NCI-H345 (cell line): ENCODE measurements at regions not wholly inside any gene's neighbourhood (a gene's known extent, or its start where the extent isn't known, plus 50 kb on each side); places are given as distances from the start of the nearest gene placed in this dataset.

ENCODE experiments used
- DNase-seq: peaks from one replicate; lab custom pipeline; 2025; lab: John Stamatoyannopoulos, UW

DNA sequence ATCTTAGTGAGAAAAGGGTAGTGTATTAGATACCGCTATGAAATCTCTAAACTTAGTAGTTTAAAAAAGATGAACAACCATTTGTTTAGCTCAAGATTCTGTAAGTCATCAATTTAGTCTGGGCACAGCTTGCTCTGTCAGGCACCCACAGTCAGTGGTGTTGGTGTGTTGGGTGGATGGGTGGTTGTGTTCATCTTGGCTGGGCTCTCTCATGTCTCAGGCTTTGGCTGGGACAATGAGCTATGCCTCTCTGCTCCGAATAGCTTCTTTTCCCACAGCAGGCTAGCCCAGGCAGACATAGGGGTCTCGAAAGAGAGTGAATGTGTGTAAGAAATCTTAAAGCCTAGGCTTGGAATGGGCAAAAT is 127.0 kb upstream of the GATB start:
- DNase-seq = no peak

DNA sequence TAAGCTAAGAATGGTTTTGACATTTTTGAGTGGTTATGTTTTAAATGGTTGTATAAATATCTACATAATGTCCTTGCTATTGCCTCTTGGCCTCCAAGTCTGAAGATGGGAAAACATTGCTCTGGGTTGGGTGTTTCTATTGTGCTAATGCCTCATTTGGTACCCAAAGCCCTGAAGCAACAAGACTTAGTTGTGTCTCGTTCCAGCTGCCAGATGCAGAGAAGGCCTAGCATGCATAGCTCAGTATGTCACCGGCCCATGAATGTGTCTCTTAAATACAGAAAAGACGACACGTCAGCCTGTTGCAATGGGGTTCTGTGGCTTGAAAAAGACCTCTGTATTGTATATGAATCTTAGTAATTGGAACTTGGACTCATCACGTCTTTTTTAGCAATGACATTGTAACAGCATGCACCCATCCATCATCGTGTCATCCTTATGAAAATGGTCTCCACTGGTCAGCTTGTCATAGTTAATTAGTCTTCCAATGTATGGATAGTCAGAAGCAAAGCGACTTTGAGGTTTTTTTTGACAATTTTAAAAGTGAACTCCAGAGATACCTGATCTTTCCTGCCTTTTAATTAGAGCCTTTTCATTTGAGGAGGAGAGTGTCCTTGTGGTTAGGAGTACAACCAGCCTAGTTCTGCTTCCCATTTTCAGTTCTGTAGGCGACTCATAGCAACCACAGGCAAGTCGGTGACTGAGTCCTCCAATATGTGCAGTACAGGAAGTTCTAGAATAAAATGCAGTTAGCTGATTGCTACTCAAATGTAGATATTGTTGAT is 126.4 kb upstream of the GATB start:
- DNase-seq = no peak

DNA sequence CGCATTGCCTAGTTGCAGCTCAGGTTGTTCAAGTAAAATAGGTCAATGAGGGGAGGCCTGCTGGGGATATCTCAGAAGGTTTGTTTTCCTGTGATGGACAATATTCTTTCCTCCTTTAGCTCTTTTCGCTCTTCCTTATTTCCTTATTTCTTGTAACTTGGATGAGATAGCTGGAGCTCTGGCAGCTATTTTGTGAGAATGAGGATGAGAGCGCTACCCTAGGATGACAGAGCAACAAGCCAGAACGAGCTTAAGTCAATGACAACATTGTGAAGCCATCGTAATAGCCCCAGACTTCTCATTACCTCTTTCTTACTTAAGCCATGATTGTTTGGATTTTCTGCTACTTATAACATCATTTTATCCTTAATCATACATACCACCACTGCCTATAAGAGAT is 124.3 kb upstream of the GATB start:
- DNase-seq = no peak

DNA sequence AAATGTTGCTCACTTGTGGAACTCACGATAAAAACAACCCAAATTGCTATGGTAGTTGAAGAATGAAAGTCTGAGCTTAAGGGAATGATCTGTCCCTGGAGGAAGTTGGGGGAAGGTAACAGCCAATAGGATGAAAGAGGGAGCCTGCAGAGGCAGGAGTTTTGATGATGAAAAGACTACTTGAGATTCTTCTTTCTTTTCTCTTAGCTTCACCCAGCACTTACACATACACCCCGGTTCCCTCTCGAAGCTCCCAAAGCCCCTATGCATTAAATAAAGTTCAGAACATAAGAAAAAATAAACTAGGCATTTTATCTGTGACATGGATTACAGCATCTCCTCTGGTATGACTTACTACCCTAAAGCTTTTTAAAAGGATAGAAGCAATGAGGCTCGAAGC is 122.9 kb upstream of the GATB start:
- no peak for DNase-seq

DNA sequence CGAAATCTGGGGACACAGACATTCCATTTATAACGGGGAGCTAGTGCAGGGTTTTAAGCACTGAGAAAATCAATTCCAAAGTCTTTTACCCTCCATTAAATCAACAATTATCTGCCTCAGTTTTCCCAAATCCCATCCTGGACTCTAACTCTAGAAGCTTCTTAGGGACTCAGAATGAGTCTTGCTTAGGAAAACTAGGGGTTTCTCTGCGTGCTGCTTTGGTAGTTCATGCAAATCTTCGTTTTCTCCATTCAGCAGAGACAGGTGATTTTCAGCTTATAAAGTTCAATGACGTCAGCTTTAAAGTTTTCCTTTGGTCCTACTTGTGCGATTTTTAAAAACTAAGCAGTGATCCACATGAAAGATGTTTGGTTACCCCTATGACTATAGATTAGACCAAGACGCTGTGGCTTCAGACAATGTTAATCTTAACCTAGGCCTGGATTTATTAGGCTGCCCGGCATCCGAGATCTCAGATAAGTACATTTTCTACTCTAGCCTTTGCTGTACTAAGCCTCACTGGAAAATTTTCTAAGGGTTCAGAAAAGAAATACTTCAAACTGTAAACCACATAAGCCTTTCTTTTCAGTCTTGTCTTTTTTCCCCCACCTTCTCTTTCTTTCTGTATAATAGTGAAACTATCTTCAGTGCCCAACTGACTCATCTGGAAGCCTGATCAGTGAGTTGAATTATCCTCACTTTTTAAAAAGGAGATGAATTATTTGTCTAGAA is 121.4 kb upstream of the GATB start:
- no peak for DNase-seq

DNA sequence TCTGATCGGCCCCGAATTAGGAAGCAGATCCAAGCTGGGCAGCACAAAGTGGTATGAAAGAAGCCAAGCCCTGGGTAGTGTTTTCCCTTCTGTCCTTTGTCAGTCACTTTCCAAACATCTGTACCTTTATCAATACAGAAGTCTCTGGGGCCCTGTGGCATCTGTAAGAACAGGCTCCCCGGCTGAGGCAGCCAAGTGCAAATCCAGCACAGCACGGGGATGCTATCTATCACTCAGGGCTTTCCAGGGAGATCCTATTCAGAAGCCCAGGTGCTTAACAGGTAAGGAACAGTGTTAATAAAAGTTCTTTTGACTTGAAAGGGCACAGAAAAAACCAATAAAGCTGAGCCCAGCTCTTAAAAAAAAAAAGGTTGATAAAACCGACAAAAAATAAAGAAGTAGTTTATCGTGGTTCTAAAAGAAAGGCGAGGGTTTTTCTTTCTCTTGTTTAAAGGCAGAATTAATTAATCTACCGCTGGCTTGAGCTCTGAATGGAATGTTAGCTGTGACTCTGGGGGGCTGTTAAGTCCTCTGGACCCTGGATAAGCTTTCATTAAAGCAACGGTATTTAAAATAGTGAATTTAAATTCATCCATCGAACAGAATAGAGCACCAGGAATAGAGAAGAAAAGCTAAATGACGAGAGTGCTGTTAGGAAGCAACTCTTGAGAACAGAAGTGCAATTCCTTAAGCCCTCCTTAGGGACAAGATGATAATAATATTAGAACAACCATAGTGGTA is 119.1 kb upstream of the GATB start:
- no peak for DNase-seq

DNA sequence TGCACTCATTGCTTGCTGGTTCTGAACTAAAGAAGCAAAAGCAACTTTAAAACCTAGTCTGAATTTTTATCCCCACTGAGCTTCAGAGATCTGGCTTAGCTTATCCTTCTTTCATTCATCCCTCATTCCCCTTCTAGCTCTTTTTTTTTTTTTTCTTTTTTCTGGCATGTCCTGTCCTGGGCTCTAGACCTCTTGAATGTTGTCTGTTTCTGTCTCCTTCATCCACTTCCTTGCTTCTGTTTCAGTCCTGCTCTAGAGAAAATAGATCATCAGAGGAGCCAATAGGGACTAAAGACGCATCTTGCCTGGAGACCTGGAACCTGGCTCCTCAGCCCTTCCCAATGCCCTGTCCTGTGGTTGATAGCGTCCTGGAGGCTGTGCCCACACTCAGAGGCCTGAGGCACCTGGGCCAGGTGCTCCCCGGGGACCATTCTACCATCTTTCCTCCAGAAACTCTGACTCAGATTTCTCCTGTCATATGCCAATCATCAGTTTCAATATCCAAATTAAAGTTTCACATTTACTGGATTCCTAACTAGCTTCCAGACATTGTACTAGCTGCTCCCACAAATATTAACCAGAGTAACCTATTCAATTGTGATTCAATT is 115.7 kb upstream of the GATB start:
- DNase-seq = no peak

DNA sequence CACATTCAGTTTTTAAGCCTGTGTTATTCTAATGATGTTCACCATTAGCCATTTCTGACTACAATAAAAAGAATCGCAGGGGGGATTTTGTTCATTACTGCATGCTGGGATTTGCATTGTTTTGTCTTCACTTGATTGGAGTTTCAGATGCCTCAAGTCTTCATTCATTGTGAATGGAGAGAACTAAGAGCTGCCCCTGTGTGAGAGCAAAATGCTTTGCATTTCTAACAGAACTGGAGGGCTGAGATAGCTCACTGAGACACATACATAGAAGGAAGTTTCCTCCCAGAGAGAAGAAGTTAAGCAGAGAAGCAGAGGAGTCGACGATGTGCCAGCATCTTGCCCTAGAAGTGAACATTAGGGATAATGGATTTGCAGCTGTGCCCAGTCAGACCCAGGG is 113.5 kb upstream of the GATB start:
- DNase-seq = no peak

DNA sequence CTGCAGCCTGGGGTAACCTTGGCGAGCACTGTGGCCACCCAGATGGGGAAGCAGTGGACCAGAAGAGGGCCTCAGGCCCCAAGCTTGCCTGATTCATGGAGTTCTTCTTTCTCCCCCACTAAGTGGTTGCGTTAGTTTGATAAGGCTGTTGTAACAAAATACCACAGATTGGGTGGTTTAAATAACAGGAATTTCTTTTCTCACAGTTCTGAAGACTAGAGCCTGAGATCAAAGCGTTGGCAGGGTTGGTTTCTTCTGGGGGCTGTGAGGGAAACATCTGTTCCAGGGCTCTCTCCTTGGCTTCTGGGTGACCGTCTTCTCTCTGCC is 105.7 kb upstream of the GATB start:
- no peak for DNase-seq

DNA sequence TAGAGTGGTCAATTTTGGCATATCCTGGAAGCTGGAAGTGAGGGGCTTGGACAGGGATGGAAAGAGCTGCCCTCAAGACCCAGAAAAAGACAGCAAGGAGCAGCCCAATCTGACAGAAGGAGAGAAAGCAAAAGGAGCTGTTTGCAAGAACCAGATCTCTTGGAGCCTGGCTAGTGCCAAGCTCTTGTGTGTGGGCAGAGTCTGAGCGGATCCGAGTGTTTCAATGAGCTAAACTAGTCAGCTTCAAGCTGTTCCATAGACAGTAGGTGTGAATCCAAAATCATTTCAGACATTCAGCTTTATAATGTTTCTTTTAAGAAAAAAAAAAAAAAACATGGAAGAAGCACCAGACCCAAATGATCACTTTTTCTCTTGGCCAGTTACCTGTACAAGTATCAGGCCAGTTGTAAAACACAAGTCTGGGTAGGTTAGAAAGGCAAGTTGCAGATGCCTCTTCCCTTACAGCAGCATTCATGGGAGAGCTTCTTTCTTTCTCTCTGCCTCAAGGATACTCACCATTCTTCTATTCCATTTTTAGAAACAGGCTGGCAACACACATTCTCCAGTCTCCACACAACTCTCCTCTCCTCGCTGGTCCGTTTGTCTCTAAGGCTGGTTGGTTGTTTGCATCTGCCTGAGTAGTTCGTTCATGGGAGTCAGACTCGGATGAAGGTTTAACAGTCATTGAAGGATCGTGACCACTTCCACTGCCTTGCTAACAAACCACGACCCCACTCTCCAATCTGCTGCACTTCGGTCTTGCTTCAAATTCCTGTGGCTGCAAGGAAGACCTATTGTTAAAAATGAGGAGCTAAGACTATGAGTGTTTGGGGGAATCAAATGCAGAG is 105.2 kb upstream of the GATB start:
- no peak for DNase-seq

DNA sequence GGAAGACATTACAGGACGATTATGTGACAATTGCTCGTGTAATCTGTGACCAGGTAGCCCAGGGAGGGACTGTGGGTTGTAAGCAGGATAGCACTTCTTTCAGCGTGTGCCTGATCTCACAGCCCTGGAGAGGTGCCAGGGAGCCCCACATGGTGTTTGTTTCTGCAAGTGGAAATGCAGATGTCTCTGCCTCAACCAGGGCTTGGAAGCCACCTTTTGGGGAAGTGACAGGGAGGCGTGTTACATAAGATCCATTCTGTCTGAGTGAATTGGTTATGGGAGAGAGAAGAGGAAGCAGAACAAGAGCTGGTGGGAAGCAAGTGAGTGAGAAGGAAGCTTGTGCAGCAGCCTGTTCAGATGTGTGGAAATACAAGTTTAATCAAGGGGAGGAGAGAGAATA is 104.5 kb upstream of the GATB start:
- peak; percentile 1 for DNase-seq

DNA sequence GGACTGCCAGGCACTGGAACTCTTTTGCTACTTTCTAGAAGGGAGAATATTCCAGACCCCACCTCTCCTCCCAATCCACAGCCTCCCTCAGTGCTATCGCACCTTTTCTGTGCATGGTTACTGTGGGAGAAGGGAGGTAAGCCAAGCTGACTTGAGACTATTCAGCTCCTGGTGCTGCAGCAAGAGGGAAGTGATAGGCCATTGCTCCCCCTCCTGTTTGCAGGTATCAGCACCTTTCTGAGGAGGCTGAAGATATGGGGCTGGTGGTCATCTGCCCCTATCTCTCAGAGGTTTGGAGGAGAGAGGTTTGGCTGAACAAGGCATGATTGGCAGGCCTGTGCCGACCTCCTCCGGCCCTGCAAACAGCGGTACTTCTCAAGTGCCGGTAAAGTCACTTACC is 103.3 kb upstream of the GATB start:
- DNase-seq = no peak

DNA sequence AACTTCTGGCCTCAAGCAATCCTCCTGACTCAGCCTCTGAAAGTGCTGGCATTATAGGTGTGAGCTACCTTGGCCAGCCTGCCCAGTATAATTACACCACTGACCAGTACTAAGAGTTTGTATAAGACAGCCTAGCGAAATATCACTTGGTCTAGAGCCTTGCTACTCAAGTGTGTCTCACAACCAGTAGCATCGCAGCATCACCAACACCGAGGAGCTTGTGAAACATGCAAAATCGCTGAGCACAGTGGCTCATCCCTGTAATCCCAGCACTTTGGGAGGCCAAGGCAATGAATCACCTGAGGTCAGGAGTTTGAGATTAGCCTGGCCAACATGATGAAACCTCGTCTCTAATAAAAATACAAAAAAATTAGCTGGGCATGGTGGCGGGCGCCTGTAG is 102.0 kb upstream of the GATB start:
- no peak for DNase-seq

DNA sequence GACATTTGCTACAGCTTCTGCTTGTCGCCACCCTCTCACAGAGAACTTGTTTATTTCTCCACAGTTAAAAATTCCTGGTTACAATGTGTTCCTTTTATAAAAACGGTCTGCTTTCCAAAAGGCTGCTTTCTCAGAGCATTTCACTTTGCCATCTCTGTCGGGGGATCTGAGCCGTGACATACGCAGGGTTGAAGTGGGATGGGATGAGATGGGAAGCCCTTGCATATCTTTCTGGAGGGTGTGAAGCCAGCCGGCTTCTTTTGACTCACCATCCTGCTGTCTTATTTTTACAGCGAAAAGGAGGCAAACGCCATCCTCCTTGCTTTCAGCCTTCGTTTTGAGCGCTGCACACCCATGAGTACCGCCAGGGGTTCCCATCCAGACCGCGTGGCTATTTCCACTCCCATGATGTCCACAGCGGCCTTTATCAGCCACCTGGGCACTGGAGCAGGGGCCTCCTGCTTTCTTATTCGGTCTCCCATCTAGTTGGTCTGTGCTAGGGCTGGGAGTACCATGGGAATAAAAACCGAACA is 99.8 kb upstream of the GATB start:
- no peak for DNase-seq

DNA sequence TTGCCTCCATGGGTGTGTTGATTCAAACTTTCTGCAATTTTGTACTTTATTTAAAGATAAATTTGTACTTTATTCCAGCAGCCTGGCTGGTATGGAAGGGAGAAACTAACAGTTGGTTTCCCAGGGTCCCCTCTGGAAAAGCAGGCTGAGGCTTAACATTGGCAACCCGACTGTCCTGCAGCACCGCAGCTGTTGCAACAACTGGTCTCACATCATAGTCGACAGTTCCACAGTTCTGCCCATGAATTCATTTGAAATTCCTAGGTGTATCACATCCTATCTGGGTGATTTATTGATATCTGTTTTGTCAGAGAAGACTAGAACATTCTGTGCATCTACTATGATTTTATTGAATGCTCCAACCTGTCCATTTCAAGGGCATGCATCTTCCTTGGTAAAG is 98.8 kb upstream of the GATB start:
- DNase-seq = no peak

DNA sequence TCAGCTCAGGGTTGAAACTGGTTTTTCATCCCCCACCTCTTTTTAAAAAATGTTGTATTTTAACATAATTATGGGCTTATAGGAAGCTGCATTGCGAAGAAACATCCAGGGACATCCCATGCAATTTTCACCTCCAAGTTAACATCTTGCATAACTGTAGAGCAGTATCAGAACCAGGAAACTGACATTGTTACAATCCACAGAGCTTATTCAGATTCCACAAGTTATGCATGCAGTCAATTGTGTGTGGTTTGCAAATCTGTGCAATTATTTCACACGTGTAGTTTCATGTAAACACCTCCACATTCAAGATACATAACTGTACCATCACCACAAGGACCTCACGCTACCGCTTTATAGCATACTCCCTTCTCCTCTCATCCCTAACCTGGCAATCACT is 97.5 kb upstream of the GATB start:
- no peak for DNase-seq

DNA sequence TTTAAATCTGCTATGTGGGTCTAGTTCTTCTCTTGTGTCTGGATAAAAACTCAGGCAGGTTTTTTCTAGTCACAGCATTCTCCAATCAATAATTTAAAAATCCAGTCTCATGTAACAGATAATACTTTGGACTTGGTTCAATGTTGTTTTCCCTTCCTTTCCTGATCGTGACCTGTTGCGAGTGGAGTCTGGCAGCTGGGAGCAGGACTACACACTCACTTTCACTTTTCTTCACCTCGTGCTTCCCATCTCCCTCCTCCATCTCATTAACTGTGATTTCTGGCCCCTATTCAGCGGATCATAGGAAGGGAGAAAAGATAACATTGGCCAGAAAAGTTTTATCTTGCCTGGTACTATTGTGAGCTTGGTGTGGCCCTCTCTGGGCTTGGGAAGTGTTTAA is 96.6 kb upstream of the GATB start:
- no peak for DNase-seq

DNA sequence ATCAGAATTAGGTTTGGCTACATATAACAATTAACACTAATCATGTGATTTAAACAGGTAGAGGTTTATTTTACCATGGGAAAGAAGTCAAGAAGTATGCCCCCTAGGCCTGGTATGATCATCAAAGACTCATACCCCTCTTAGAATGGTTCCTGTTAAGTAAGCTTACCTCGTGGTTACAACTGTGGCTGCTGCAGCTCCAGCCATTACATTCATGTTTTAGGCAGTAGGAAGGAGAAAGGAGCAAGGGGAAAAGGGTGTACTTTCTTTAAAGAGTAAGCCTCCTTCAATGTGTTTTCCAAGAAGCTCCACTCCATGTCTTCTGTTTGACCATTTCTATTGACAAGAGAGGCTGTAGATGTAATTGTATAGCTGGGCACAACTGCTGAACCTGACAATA is 94.9 kb upstream of the GATB start:
- DNase-seq = no peak

DNA sequence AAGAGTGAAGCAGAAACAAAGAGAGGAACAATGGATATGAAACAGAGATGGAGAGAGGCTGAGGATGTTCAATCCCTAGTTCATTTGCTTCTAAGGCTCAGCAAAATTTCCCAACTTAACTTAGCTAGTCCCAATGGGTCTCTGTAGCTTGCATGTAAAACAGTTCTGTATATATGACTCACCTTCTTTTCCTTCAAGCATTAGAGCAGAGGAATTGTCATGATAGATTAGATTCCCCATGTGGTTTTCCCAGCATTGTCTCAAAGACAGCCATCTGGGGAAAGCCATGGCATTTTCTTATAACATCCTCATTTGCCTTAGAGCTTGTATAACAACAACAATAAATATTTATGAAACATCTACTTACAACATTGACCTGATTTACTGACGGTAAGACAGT is 93.9 kb upstream of the GATB start:
- DNase-seq = no peak

DNA sequence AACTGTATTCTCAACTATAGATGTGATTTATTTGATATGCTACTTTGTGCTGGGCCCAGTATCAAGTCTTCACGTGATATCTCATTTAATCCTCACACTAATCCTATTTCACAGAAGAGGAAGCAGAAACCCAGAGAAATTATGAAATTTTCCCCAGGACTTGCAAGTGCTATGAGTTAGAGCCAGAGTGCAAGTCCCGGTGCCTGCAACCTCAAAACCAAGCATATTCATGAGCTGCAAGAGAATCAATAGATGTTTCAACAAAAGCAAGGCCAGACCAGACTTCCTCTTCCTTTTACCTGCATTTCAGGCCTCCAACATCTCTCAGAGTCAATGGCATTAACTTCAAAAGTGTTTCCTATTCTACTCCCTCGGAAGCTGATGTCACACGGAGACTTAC is 92.2 kb upstream of the GATB start:
- DNase-seq = no peak

DNA sequence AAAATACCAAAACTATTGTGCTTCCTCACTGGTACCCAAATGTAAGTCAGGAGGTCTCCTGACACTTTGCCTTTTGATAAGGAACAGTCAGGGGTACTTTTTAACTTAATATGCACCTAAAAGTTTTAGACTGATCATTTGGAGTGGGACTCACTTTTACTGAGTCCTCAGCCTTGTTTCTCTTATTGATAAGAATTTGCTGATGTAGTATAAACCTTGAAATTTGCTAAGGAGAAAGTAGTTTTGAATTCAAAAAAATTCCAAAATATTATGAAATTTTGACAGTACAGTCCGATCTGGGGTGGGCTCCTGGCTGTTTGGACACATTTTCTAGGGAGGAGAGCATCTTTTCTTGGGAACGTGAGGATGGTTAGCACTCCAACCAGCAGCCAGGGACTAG is 91.4 kb upstream of the GATB start:
- no peak for DNase-seq

DNA sequence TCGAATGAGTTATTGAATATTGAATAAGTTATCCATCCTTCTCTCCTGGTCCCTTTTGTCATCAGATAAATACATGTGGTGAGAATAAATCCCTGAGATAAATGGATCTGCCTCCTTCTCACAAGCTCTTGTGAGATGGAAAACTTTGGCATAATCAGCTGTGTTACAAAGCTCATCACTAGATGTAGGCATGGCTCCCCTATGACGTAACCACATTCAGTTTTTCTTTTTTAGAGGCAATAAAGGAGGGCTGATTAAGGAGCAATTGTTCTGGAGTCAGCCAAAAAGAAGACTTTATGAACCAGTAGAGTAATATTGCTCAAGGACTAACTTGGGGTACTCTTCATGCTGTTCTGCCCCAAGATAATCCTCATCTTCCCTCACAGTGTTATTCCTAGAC is 90.5 kb upstream of the GATB start:
- DNase-seq = no peak
